Peyer's patch (tissue), 4 donors: ENCODE measurements at regions not wholly inside any gene's neighbourhood (a gene's known extent, or its start where the extent isn't known, plus 50 kb on each side); places are given as distances from the start of the nearest gene placed in this dataset.

ENCODE experiments used
- DNase-seq, 3 donors: peaks; one replicate each; pipeline ENCODE4 v3.0.0-alpha.2; 2017 to 2019
- H3K27ac ChIP-seq, 4 donors: fragments of 200-600 bp; sonication (generic); one replicate each; pipeline ENCODE4 v1.5.1; 2016 to 2019
- H3K27me3 ChIP-seq, 2 donors: fragments of 200-600 bp; sonication (generic); one replicate each; pipeline ENCODE4 v1.5.1; 2019
- H3K36me3 ChIP-seq, 3 donors: fragments of 200-600 bp; sonication (generic); one replicate each; pipeline ENCODE4 v1.5.1; 2016 to 2019
- H3K4me1 ChIP-seq, 4 donors: fragments of 200-600 bp; sonication (generic); one replicate each; pipeline ENCODE4 v1.5.1; 2016 to 2019
- H3K4me3 ChIP-seq, 4 donors: fragments of 200-600 bp; sonication (generic); 1 replicate in 3 of 4; 2 replicates in 1 of 4; pipeline ENCODE4 v1.5.1; 2016 to 2019; ENCODE audit warnings: mild to moderate bottlenecking in 1 of 4
- H3K9me3 ChIP-seq, 4 donors: fragments of 200-600 bp; sonication (generic); one replicate each; pipeline ENCODE4 v1.5.1; 2016 to 2019; ENCODE audit warnings: mild to moderate bottlenecking in 1 of 4
- POLR2A ChIP-seq, 2 donors: fragments of 450-650 bp; IDR thresholded peaks; one replicate each; pipeline ENCODE4 v1.5.1; 2017; ENCODE audit warnings: antibody characterized with exemption in 2 of 2, mild to moderate bottlenecking in 2 of 2, moderate library complexity in 2 of 2
- TF ChIP-seq, protein P1 (sequence below), 6 experiments: fragments of 450-650 bp in 4 of 6; fragments of 200-600 bp in 2 of 6; sonication (generic) in 1 of 6; IDR thresholded peaks; one replicate each; pipeline ENCODE4 v1.5.1; 2017 to 2019; ENCODE audit warnings: antibody characterized with exemption in 6 of 6, mild to moderate bottlenecking in 3 of 6, moderate library complexity in 1 of 6

DNA sequence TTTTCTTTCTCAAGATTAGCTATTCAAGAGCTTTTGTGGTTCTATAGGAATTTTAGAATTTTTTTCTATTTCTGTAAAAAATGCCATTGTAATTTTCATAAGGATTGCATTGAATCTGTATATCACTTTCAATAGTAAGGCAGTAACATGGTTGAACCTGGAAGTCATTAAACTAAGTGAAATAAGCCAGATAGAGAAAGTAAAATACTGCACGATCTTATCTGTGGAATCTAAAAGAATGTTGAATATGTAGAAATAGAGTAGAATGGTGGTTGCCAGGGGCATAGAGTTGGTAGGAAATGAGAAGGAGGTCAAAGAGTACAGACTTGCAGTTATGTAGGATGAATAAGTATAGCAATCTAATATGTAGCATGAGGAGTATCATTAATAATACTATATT lies 1073.5 kb upstream of the LRRN3 start:
- TF ChIP-seq POLR2A (IDR thresholded peaks at IDR 0.05) = no peak
- TF ChIP-seq, protein P1, sequence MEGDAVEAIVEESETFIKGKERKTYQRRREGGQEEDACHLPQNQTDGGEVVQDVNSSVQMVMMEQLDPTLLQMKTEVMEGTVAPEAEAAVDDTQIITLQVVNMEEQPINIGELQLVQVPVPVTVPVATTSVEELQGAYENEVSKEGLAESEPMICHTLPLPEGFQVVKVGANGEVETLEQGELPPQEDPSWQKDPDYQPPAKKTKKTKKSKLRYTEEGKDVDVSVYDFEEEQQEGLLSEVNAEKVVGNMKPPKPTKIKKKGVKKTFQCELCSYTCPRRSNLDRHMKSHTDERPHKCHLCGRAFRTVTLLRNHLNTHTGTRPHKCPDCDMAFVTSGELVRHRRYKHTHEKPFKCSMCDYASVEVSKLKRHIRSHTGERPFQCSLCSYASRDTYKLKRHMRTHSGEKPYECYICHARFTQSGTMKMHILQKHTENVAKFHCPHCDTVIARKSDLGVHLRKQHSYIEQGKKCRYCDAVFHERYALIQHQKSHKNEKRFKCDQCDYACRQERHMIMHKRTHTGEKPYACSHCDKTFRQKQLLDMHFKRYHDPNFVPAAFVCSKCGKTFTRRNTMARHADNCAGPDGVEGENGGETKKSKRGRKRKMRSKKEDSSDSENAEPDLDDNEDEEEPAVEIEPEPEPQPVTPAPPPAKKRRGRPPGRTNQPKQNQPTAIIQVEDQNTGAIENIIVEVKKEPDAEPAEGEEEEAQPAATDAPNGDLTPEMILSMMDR (IDR thresholded peaks at IDR 0.05) = no peak
- no peak for DNase-seq
- no peaks in the 10 kb centered on the region for H3K36me3 ChIP-seq

DNA sequence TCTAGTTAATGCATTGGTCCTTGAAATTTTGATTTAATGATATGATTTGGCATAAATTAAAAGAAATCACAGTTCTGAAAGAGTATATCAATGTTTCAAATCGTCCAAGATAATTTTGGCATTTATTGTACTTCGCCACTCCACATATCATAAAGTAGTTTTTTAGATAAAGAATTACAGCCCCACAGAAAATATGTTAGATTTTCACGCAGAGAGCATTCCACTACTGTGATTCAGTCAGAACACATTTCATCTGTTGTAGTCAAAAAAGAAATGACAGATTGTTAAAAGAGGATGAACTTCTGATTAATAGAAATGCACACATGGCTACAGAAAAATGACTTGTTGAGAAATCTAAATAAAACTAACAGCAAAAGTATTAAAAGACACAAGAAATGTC lies 1063.5 kb upstream of the LRRN3 start:
- Histone ChIP-seq H3K9me3 (no peaks in the 10 kb centered on the region), H3K36me3 (no peaks in the 10 kb centered on the region), H3K4me3 (no peak overlapping the region), H3K27me3 (no peaks in the 10 kb centered on the region), H3K4me1 (no peaks in the 10 kb centered on the region), H3K27ac (no peak overlapping the region)
- TF ChIP-seq, protein P1 (IDR thresholded peaks at IDR 0.05) = no peak
- TF ChIP-seq POLR2A (IDR thresholded peaks at IDR 0.05) = no peak
- no peak for DNase-seq

More for the DNA sequence above, 1073.5 kb upstream of the LRRN3 start:
- no peaks in the 10 kb centered on the region for H3K4me1 ChIP-seq
- no peak overlapping the region for H3K4me3 ChIP-seq
- H3K27me3 ChIP-seq = no peaks in the 10 kb centered on the region
- H3K27ac ChIP-seq = no peak overlapping the region
- no peaks in the 10 kb centered on the region for H3K9me3 ChIP-seq

DNA sequence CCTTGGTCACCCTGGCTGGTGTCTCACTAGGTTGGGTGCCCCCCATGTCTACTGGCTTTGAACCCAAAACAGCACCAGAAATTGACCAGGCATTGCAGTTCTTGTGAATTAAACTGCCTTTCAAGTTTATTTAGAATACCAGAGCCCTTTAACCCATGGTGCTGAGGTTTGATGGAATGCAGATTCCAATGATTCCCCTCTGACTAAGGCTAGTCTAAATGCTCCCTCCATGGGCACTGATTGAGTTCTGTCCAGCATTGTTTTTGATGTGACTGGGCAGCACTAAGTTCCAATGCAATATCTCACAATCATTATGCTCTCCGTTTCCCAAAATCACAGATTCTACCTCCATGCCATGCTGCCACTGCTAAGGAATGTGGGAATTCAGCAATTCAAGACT lies 1047.4 kb upstream of the LRRN3 start:
- Histone ChIP-seq H3K27ac (no peak overlapping the region), H3K27me3 (no peaks in the 10 kb centered on the region), H3K9me3 (no peaks in the 10 kb centered on the region), H3K4me3 (no peak overlapping the region), H3K36me3 (no peaks in the 10 kb centered on the region), H3K4me1 (no peaks in the 10 kb centered on the region)
- no peak for TF ChIP-seq POLR2A (IDR thresholded peaks at IDR 0.05)
- TF ChIP-seq, protein P1 (IDR thresholded peaks at IDR 0.05) = no peak
- DNase-seq = no peak

DNA sequence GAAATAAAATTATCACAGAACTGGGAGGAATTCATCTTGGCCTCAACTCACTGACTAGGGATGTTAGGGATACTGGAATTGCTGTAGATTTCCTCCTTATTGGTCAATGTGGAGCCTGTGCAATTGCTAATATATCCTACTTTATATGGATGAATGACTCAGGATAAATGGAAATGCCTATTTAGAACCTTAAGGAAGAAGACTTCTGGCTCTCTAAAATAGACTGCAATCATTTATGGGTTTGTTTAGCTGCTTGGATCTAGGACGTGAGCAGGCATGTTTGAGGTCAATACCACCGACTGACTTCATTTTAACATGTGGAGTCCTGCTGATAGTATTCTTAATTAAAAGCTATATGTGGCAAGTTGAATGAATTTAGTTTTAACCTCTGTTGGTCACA lies 1040.1 kb upstream of the LRRN3 start:
- no peaks in the 10 kb centered on the region for H3K36me3 ChIP-seq
- no peak overlapping the region for H3K27ac ChIP-seq
- no peaks in the 10 kb centered on the region for H3K4me1 ChIP-seq
- H3K9me3 ChIP-seq = no peaks in the 10 kb centered on the region
- H3K4me3 ChIP-seq = no peak overlapping the region
- TF ChIP-seq, protein P1 (IDR thresholded peaks at IDR 0.05) = no peak
- TF ChIP-seq POLR2A (IDR thresholded peaks at IDR 0.05) = no peak
- no peaks in the 10 kb centered on the region for H3K27me3 ChIP-seq
- DNase-seq = no peak

DNA sequence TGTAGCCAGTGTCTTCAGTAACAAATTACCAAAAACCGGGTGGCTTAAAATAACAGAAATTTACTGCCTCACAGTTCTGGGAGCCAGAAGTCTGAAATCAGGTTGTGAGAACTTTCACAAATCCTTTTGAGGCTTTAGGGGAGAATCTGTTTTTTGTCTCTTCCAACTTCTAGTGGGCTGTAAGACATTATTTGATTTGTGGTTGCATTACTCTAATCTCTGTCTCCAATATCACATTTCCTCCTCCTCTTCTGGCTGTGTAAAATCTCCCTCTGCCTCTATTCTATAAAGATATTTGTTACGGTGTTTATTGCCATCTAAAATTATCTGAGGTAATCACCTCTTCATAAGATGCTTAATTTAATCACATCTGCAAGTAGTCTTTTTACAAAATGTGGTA lies 1039.6 kb upstream of the LRRN3 start:
- TF ChIP-seq, protein P1 (IDR thresholded peaks at IDR 0.05) = no peak
- H3K36me3 ChIP-seq = no peaks in the 10 kb centered on the region
- no peak overlapping the region for H3K27ac ChIP-seq
- DNase-seq = no peak
- no peak overlapping the region for H3K4me3 ChIP-seq
- no peaks in the 10 kb centered on the region for H3K9me3 ChIP-seq
- no peaks in the 10 kb centered on the region for H3K27me3 ChIP-seq
- no peaks in the 10 kb centered on the region for H3K4me1 ChIP-seq

DNA sequence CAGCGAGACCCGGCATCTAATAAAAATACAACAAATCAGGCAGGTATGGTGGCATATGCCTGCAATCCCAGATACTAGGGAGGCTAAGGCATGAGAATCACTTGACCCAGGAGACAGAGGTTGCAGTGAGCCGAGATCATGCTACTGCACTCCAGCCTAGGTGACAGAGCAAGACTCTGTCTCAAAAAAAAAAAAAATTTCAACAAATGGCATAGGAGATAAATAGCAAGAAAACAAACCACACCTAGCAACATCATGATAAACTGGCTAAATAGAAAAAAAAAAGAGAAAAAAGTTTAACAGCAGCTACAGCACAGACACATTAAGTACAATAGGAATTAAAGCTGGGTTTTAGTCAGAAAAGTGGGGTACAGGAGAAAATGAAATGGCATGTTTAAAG lies 1034.6 kb upstream of the LRRN3 start:
- no peaks in the 10 kb centered on the region for H3K27me3 ChIP-seq
- no peaks in the 10 kb centered on the region for H3K36me3 ChIP-seq
- TF ChIP-seq POLR2A (IDR thresholded peaks at IDR 0.05) = no peak
- TF ChIP-seq, protein P1 (IDR thresholded peaks at IDR 0.05) = no peak
- no peaks in the 10 kb centered on the region for H3K9me3 ChIP-seq
- no peak for DNase-seq
- no peaks in the 10 kb centered on the region for H3K4me1 ChIP-seq
- H3K27ac ChIP-seq = no peak overlapping the region
- no peak overlapping the region for H3K4me3 ChIP-seq
